SH-SY5Y (cell line): ENCODE measurements at regions not wholly inside any gene's neighbourhood (a gene's known extent, or its start where the extent isn't known, plus 50 kb on each side); places are given as distances from the start of the nearest gene placed in this dataset.

ENCODE experiments used
- GATA2 ChIP-seq: IDR thresholded peaks from 2 replicates; pipeline ENCODE4 v1.6.1; 2011; ENCODE audit warnings: mild to moderate bottlenecking, low read depth, low read length
- GATA3 ChIP-seq: IDR thresholded peaks from 2 replicates; pipeline ENCODE4 v1.6.1; 2011; ENCODE audit warnings: low read depth, mild to moderate bottlenecking, low read length, moderate library complexity

- TF ChIP-seq GATA3 (no peak), GATA2 (no peak)
Observed at GRCh38 chr20:51867251-51867650, 64.9 kb upstream of the SALL4 start.
